SK-N-SH treated with all-trans-retinoic acid at 6 μM for 48 hours (cell line): ENCODE measurements at regions not wholly inside any gene's neighbourhood (a gene's known extent, or its start where the extent isn't known, plus 50 kb on each side); places are given as distances from the start of the nearest gene placed in this dataset.

Source experiments
- ATAC-seq: fragments of 200-7000 bp; cut with Tn5 transposase; 3 replicates; pipeline ENCODE4 v1.9.1; 2020; ENCODE audit warnings: mild to moderate bottlenecking, moderate library complexity
- ARNTL ChIP-seq: fragments of 450-650 bp; formaldehyde crosslinking; IDR thresholded peaks from 2 replicates; pipeline ENCODE4 v1.5.0; 2020; ENCODE audit warnings: low read depth, mild to moderate bottlenecking, moderate library complexity, borderline replicate concordance
- CREB5 ChIP-seq: fragments of 250-450 bp; sonication (Bioruptor Pico); IDR thresholded peaks from 2 replicates; pipeline ENCODE4 v1.5.1; 2020; ENCODE audit warnings: low read depth, mild to moderate bottlenecking, moderate library complexity
- CSDC2 ChIP-seq: fragments of 250-450 bp; sonication (Bioruptor Pico); IDR thresholded peaks from 2 replicates; pipeline ENCODE4 v1.5.0; 2020; ENCODE audit warnings: mild to moderate bottlenecking, moderate library complexity
- CSRNP3 ChIP-seq: fragments of 250-450 bp; sonication (Bioruptor Pico); IDR thresholded peaks from 2 replicates; pipeline ENCODE4 v1.5.1; 2021; ENCODE audit warnings: mild to moderate bottlenecking, moderate library complexity
- ESRRG ChIP-seq: fragments of 250-450 bp; sonication (Bioruptor Pico); IDR thresholded peaks from 2 replicates; pipeline ENCODE4 v1.6.1; 2021; ENCODE audit warnings: mild to moderate bottlenecking
- GLIS3 ChIP-seq: fragments of 250-450 bp; sonication (Bioruptor Pico); IDR thresholded peaks from 2 replicates; pipeline ENCODE4 v1.5.0; 2020; ENCODE audit warnings: mild to moderate bottlenecking, moderate library complexity
- ISL1 ChIP-seq: fragments of 250-450 bp; sonication (Bioruptor Pico); IDR thresholded peaks from 2 replicates; pipeline ENCODE4 v2.1.2; 2022; ENCODE audit warnings: mild to moderate bottlenecking, moderate library complexity
- OSR1 ChIP-seq: fragments of 250-450 bp; sonication (Bioruptor Pico); IDR thresholded peaks from 2 replicates; pipeline ENCODE4 v1.8.0; 2022; ENCODE audit warnings: moderate library complexity, mild to moderate bottlenecking, inconsistent platforms
- POU6F1 ChIP-seq: fragments of 250-450 bp; sonication (Bioruptor Pico); IDR thresholded peaks from 2 replicates; pipeline ENCODE4 v1.8.0; 2021; ENCODE audit warnings: low read depth, mild to moderate bottlenecking, moderate library complexity, borderline replicate concordance
- PPARA ChIP-seq: fragments of 250-450 bp; sonication (Bioruptor Pico); IDR thresholded peaks from 2 replicates; pipeline ENCODE4 v1.5.0; 2020; ENCODE audit warnings: mild to moderate bottlenecking, borderline replicate concordance
- SNAI2 ChIP-seq: fragments of 250-450 bp; sonication (Bioruptor Pico); IDR thresholded peaks from 2 replicates; pipeline ENCODE4 v1.5.0; 2020; ENCODE audit warnings: mild to moderate bottlenecking, moderate library complexity
- TCF4 ChIP-seq: fragments of 250-450 bp; sonication (Bioruptor Pico); IDR thresholded peaks from 2 replicates; pipeline ENCODE4 v1.8.0; 2021; ENCODE audit warnings: mild to moderate bottlenecking, moderate library complexity, borderline replicate concordance
- TSHZ2 ChIP-seq: fragments of 250-450 bp; sonication (Bioruptor Pico); IDR thresholded peaks from 2 replicates; pipeline ENCODE4 v1.5.0; 2020; ENCODE audit warnings: mild to moderate bottlenecking, moderate library complexity
- ZFP30 ChIP-seq: fragments of 450-650 bp; formaldehyde crosslinking; IDR thresholded peaks from 2 replicates; pipeline ENCODE4 v1.5.0; 2022; ENCODE audit warnings: mild to moderate bottlenecking, moderate library complexity
- ZNF565 ChIP-seq: fragments of 450-650 bp; formaldehyde crosslinking; conservative IDR thresholded peaks from 2 replicates; pipeline ENCODE4 v1.5.0; 2020; ENCODE audit warnings: low read depth, mild to moderate bottlenecking, moderate library complexity
- ZNF70 ChIP-seq: fragments of 450-650 bp; formaldehyde crosslinking; IDR thresholded peaks from 2 replicates; pipeline ENCODE4 v1.5.0; 2020; ENCODE audit warnings: mild to moderate bottlenecking, moderate library complexity
- ZNF8 ChIP-seq: fragments of 450-650 bp; formaldehyde crosslinking; IDR thresholded peaks from 2 replicates; pipeline ENCODE4 v1.5.0; 2020; ENCODE audit warnings: mild to moderate bottlenecking, moderate library complexity

- peak; percentile 85 for ATAC-seq
- TF ChIP-seq ISL1 (no peak), ZFP30 (CRISPR knock-in tag) (no peak), OSR1 (CRISPR knock-in tag) (no peak), PPARA (no peak), ZNF565 (CRISPR knock-in tag) (no peak), TCF4 (no peak), CSDC2 (CRISPR knock-in tag) (no peak)
Observed at GRCh38 chr1:95309031-95309471, 75.0 kb downstream of the RWDD3 start.

GRCh38 chr1:95311014-95311413 is 77.0 kb downstream of the RWDD3 start:
- TF ChIP-seq CSDC2 (CRISPR knock-in tag) (no peak), TSHZ2 (CRISPR knock-in tag) (0 out of 2 replicates have a peak, but pooled peaks have one; percentile 29)
- peak; percentile 19; the same call in 1 of the 3 replicates for ATAC-seq

- no peak for TF ChIP-seq OSR1 (CRISPR knock-in tag)
- peak; percentile 11; the same call in 1 of the 2 replicates for TF ChIP-seq TCF4
- TF ChIP-seq ISL1, result peak; percentile 75
- ATAC-seq, result no peak
Observed at GRCh38 chr1:95311762-95312161, 77.8 kb downstream of the RWDD3 start.

- no peak for TF ChIP-seq CREB5 (CRISPR knock-in tag)
- TF ChIP-seq ESRRG, result no peak
- no peak for TF ChIP-seq TSHZ2 (CRISPR knock-in tag)
- TF ChIP-seq PPARA, result no peak
- no peak for TF ChIP-seq SNAI2 (CRISPR knock-in tag)
- TF ChIP-seq ISL1, result no peak
- TF ChIP-seq ZNF8 (CRISPR knock-in tag), result no peak
- TF ChIP-seq TCF4, result no peak
- no peak for TF ChIP-seq ZNF565 (CRISPR knock-in tag)
- TF ChIP-seq POU6F1 (CRISPR knock-in tag), result no peak
- no peak for TF ChIP-seq CSRNP3
- no peak for TF ChIP-seq ZNF70
- no peak for TF ChIP-seq OSR1 (CRISPR knock-in tag)
- TF ChIP-seq ARNTL, result no peak
- TF ChIP-seq GLIS3 (CRISPR knock-in tag), result no peak
- no peak for ATAC-seq
Observed at GRCh38 chr1:95312181-95312580, 78.2 kb downstream of the RWDD3 start.

- no peak for ATAC-seq
- TF ChIP-seq ZNF8 (CRISPR knock-in tag) (no peak), ISL1 (no peak), CREB5 (CRISPR knock-in tag) (no peak), SNAI2 (CRISPR knock-in tag) (no peak), POU6F1 (CRISPR knock-in tag) (no peak), OSR1 (CRISPR knock-in tag) (no peak), ARNTL (no peak), TSHZ2 (CRISPR knock-in tag) (no peak)
Observed at GRCh38 chr1:95313527-95313926, 79.5 kb downstream of the RWDD3 start.
